ENCODE measurements at regions not wholly inside any gene's neighbourhood (a gene's known extent, or its start where the extent isn't known, plus 50 kb on each side); places are given as distances from the start of the nearest gene placed in this dataset.

DNA sequence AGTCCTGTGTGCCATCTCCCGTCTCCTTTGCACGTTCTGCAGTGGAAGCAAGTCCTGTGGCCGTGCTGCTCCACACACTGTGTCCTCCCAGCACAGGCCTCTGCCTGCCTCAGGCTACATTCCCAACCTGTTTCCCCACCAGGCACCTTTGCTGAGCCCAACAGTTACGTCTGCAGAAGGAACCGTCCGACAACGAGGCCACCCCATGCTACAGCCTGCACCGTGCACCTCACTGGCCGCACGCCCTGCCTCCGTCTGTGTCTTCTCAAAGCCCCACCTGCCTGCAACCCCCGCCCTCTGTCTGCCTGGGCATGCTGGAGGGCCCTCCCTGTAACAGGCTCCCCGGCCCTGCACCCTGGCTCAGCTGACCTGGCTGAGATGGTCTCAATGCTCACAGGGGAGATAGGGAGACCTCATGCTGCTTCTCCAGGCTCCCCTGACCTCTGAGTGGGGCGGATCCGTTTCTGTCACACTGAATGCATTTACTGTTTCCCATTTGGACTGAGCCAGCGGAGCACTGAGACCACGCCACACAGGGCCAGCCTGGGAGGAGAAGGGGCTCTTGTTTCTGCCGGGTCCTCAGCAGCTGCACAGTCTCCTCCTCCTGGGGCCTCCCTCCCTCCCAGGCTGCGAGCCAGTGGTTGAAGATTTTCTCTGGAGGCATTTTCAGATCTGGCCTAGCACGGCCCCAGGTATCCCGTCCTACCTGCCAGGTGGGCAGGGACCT, 109.1 kb upstream of the OTOS start:
- TF ChIP-seq EP300 (IDR thresholded peaks at IDR 0.05) = no peak
- no peak for TF ChIP-seq POLR2AphosphoS5 (IDR thresholded peaks at IDR 0.05)
- TF ChIP-seq, protein P1, sequence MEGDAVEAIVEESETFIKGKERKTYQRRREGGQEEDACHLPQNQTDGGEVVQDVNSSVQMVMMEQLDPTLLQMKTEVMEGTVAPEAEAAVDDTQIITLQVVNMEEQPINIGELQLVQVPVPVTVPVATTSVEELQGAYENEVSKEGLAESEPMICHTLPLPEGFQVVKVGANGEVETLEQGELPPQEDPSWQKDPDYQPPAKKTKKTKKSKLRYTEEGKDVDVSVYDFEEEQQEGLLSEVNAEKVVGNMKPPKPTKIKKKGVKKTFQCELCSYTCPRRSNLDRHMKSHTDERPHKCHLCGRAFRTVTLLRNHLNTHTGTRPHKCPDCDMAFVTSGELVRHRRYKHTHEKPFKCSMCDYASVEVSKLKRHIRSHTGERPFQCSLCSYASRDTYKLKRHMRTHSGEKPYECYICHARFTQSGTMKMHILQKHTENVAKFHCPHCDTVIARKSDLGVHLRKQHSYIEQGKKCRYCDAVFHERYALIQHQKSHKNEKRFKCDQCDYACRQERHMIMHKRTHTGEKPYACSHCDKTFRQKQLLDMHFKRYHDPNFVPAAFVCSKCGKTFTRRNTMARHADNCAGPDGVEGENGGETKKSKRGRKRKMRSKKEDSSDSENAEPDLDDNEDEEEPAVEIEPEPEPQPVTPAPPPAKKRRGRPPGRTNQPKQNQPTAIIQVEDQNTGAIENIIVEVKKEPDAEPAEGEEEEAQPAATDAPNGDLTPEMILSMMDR (IDR thresholded peaks at IDR 0.05) = no peak
- TF ChIP-seq POLR2A (IDR thresholded peaks at IDR 0.05) = no peak
- H3K4me1 ChIP-seq = peaks cover 32% of the 10 kb centered on the region
- H3K9me3 ChIP-seq = no peaks in the 10 kb centered on the region
- no peak overlapping the region for H3K27ac ChIP-seq
- peaks cover 11% of the 10 kb centered on the region for H3K27me3 ChIP-seq
- WGBS = 55% methylated on average over 9 of the region's 21 CpGs
- no peak overlapping the region for H3K4me3 ChIP-seq
- DNase-seq (ENCODE audit: low spot score in 2 of 2) = peak; percentile 59 to 77
- H3K36me3 ChIP-seq = no peaks in the 10 kb centered on the region

DNA sequence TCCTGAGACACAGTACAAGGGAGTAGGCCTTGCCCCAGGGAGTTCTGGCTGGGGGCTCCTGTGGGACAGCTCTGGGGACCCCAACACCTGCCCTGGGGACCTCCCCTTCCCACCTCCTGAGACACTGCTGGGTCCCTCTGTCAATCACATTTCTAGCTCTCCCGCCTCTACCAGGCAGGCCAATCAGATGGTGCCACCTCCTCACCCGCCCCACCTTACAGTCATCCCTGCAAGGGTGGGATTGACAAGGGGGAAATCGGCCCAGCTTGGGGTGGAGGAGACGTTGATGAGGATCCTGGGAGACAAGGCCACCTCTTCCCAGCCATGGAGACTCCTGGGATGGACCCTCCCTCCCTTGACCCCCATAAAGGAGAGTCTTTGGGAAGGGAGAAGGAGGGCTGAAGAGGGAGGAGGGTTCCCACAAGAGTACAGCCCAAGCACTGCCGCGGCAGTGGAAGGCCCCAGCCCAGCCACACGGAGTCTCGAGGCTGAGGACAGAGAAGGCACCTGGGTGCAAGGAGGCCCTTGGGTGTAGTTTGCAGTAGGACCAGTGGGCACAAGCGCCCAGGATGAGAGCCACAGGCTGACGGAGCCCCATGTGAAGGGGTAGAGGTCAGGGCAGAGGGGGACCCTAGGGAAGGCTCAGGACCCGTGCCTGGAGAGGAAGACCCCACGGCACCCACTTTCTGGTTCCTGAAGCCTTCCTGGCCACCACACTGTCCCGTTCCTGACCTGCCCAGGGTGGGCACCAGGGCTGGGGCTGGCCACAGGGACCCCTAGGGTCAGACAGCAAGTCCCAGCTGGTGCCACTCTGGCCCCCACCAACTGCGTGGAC, 109.9 kb upstream of the OTOS start:
- Histone ChIP-seq H3K9me3 (no peaks in the 10 kb centered on the region), H3K4me3 (no peak overlapping the region), H3K27ac (peak overlapping the region; percentile 76), H3K4me1 (peaks cover 32% of the 10 kb centered on the region), H3K36me3 (no peaks in the 10 kb centered on the region), H3K27me3 (peaks cover 11% of the 10 kb centered on the region)
- TF ChIP-seq POLR2AphosphoS5 (IDR thresholded peaks at IDR 0.05) (no peak), EP300 (IDR thresholded peaks at IDR 0.05) (no peak)
- TF ChIP-seq, protein P1 (IDR thresholded peaks at IDR 0.05) = no peak
- WGBS = 82% methylated on average over 9 of the region's 14 CpGs
- no peak for DNase-seq (ENCODE audit: low spot score in 2 of 2)

DNA sequence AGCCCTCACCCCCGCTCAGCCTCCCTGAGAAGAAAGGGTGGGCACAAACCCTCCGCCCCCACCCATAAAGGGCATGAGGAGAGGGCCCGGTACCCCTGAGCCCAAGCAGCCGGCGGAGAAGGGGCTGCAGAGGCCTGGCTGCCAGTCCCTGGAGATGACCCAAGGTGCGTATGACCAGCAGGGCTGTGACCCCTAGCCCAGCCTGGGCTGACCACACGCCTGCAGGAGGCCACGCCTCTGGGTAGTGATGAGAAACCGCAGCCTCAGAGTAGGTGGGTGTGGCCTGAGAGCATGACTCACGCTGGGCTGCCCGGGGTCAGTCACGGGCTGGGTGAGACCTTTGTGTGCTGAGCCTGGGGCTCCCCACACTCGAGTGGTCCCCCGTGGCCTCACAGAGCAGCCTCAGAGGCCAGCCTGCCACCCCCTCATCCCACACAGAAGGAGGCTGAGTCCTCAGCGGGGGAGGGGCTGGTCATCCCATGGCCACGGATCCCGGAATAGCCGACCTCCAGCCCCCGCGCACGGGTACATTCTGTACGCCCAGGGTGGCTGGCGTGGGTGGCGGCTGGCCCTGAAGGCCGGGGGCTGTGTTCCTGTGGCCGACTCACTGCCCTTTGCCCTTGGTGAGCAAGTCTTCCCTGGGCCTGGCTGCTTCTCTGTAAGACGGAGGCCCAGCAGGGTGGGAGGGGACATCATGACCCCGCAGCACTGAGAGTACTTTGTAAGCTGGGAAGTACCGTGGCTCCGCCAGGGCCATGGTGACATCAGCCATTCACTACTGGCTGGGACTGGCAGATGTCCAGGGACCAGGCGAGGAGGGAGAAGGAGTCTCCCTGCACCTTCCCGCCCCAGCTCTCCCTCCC, 110.8 kb upstream of the OTOS start:
- Histone ChIP-seq H3K27me3 (peaks cover 4% of the 10 kb centered on the region), H3K36me3 (no peaks in the 10 kb centered on the region), H3K9me3 (no peaks in the 10 kb centered on the region), H3K27ac (peak overlapping the region; percentile 76), H3K4me3 (no peak overlapping the region), H3K4me1 (peaks cover 32% of the 10 kb centered on the region)
- WGBS = 10% methylated on average over 6 of the region's 32 CpGs
- TF ChIP-seq POLR2A (IDR thresholded peaks at IDR 0.05) (no peak), EP300 (IDR thresholded peaks at IDR 0.05) (peak; percentile 43)
- DNase-seq (ENCODE audit: low spot score in 2 of 2) = peak; percentile 84 to 90

DNA sequence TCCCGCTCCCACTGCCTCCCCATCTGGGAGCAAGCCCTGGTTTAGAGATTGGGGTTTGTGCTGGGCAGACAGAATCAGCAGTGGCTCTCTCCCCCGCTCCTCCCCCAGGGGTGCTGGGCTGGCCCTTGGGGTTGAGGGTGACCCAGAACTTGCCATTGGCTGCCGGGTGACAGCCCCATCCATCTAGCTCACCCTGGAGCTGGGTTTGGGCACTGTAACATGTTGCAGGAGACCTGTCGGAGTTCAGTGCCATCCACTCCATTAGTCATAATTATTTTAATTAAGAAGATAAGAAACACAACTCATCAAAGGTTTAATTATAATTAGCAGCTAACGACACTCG, 111.4 kb upstream of the OTOS start:
- Histone ChIP-seq H3K4me1 (peaks cover 32% of the 10 kb centered on the region), H3K4me3 (no peak overlapping the region), H3K9me3 (no peaks in the 10 kb centered on the region), H3K36me3 (no peaks in the 10 kb centered on the region), H3K27ac (peak overlapping the region; percentile 76), H3K27me3 (no peaks in the 10 kb centered on the region)
- WGBS = 69% methylated on average over 5 of the region's 6 CpGs
- no peak for DNase-seq (ENCODE audit: low spot score in 2 of 2)
- TF ChIP-seq POLR2AphosphoS5 (IDR thresholded peaks at IDR 0.05) (no peak), POLR2A (IDR thresholded peaks at IDR 0.05) (no peak), EP300 (IDR thresholded peaks at IDR 0.05) (no peak)
- TF ChIP-seq, protein P1 (IDR thresholded peaks at IDR 0.05) = no peak

DNA sequence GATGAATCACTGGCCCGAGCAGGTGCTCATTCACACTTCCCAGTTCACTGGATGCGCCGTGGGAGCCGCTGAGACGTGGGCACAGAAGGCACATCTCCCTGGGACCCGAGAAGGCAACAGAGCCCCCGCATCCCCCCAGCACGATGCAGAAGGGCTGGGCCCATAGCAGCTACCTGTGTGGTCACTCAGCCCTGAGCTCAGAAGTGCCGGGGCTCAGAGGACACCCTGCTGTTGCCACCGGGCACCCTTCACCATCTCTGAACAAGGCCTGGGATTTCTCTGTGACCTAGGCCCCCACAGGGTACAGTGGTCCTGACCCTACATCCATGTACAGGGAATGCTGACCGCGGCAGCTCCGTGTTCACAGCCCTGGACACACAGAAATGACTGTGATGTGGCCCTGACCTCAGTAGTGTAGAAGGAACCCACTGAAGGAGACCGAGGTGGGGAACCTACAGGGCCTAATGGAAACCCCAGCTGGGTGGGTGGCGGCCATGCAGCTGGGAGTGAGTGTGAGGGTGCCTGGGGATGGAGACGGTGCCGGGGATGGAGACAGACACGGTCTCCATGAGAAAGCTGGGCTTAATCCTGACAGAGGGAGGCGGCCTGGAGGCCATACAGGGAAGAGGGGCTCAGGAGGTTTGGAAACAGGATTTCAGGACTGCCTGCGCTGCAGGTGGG, 111.9 kb upstream of the OTOS start:
- Histone ChIP-seq H3K27ac (peak overlapping the region; percentile 76), H3K4me3 (no peak overlapping the region), H3K9me3 (no peaks in the 10 kb centered on the region), H3K4me1 (peaks cover 32% of the 10 kb centered on the region), H3K27me3 (no peaks in the 10 kb centered on the region), H3K36me3 (no peaks in the 10 kb centered on the region)
- TF ChIP-seq, protein P1 (IDR thresholded peaks at IDR 0.05) = no peak
- no peak for TF ChIP-seq POLR2A (IDR thresholded peaks at IDR 0.05)
- TF ChIP-seq EP300 (IDR thresholded peaks at IDR 0.05) = no peak
- TF ChIP-seq POLR2AphosphoS5 (IDR thresholded peaks at IDR 0.05) = no peak
- peak; percentile 54 to 71 for DNase-seq (ENCODE audit: low spot score in 2 of 2)
- 91% methylated on average over 18 of the region's 20 CpGs for WGBS

All from suprapubic skin (tissue), 4 donors.